NCI-H226 (cell line): ENCODE measurements at regions not wholly inside any gene's neighbourhood (a gene's known extent, or its start where the extent isn't known, plus 50 kb on each side); places are given as distances from the start of the nearest gene placed in this dataset.
A peak's percentile ranks its signal among the peaks of the same experiment; 100 is the strongest.
"Not testable (repeated sequence)": the region's sequence is repeated elsewhere in the genome, so short reads cannot be mapped to it uniquely, and the experiment has no call there.

Experiments
- DNase-seq: peaks from one replicate; pipeline ENCODE4 v3.0.0-alpha.2; 2015

DNA sequence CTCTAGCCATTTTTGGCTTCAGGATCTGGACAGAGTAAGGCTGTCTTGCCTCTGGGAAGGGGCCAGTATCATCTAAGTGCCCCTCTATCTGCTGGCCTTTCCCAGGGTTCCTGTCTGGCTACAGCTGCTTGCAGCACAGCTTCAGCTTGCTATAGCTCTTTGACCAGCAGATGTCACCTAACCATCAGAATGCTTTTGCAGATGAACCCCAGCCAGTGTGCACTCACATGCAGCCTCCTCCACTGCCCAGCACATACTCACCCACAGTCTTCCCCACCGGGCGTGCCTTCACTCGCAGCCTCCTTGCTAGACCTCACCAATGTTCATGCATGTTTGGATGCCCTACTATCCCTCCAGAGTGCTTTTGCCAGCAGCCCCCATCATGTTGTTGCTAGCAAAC is 769.0 kb downstream of the BRINP3 start:
- DNase-seq, result peak; percentile 17

- not testable (repeated sequence) for DNase-seq
Measured at GRCh38 chr1:189718147-189718795, 759.4 kb downstream of the BRINP3 start.

DNA sequence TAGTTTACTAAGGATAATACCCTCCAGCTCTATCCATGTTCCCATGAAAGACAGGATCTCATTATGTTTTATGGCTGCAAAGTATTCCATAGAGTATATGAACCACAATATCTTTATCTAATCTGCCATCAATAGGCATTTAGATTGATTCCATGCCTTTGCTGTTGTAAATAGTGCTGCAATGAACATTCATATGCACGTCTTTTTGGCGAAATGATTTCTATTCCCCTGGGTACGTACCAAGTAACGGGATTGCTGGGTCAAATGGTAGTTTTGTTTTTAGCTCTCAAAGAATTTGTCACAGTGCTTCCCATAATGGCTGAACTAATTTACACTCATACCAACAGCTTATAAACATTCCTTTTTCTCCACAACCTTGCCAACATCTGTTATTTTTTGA is 750.9 kb downstream of the BRINP3 start:
- DNase-seq, result no peak

- no peak for DNase-seq
Measured at GRCh38 chr1:189751311-189751710, 726.4 kb downstream of the BRINP3 start.

DNA sequence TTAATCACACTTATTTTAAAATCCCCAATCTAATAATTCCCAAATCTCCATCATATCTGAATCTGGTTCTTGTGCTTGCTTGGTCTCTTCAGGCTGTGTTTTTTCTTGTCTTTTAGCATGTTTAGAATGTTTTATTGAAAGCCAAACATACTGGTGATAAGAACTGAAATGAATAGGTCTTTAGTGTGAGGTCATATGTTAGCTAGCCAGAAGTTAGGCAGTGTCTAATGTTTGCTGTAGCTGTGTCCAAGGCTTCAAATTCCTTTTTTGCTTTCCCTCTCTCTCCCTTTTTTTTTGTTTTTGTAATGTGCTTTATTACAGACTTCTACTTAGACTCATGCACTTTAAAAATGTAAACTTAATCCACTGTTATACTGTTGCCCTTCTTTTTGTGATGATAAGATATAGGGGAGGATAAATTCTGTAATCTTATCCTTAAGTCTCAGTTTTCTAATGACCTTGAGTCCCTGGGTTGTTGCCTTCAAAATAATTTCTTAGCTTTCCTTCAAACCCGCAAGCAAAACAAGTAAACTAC is 725.1 kb downstream of the BRINP3 start:
- peak; percentile 57 for DNase-seq

- not testable (repeated sequence) for DNase-seq
Measured at GRCh38 chr1:189755100-189755499, 722.6 kb downstream of the BRINP3 start.

DNA sequence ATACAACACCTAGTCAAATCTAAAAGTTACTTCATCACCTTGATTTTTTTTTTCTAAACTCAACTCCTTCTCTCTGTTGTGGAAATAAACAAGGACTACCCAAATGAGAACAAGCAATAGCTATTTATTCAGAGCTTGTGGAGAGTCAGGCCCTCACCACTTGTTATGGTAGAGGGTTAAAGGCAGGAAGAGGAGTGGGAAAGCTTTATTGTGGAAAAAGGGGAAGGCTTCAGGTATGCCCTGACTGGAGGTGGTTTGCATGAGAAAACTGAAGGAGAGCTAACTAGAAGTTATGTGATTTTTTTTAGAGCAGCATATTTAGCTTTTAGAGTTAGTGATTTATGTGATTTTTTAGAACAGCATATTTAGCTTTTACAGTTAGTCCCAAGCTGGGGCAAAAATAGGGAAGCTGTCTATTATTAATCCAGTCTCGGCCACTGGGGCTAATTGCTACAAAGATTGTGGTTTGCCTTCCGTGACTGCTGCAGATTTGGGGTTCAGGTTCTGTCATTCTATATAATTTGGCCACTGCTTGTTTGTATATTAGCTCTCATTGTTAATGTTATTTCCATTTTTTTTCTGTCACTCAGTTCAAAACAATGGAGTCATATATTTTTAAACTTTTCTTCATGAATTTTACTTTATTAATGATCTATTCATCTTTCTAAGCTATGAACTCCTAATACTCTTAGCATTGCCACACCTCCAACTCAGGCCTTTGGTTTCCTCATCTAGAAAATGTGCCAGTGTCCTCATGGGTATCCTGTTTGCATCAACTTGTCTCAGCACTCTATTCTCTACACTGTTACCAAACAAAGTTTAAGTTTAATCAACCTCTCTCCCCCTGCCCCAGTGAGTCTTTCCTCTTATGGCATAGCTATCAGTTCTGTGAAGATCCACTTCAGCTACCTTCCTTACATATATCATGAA is 713.0 kb downstream of the BRINP3 start:
- no peak for DNase-seq

- DNase-seq, result peak; percentile 17
Measured at GRCh38 chr1:189769448-189769847, 708.2 kb downstream of the BRINP3 start.

DNA sequence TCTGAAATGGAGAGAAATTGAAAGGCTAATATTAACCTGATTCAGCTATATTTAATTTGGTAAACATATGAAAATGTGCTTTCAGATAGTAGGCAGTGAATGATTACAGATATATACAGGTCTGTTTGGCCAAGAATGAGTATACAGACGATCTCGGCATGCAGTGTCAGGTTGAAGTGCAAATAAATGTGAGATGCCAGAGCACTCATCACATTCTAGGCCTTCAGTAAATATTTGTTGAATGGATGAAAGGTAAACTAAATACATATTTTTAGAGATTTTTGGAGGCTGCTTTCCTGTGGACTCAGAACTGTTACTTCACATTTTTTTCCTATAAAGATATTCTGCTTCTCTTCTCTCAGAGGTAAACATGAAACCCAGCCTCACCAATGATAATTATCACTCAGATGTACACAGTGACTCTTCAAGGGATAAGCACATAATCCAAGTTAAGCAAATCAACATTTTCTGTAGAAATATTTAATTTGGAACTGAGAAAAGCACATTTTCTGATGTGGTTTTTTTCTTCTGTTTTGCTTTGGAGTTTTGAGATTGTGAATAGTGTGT is 702.9 kb downstream of the BRINP3 start:
- DNase-seq, result no peak

- DNase-seq, result peak; percentile 96
Measured at GRCh38 chr1:189775343-189775742, 702.3 kb downstream of the BRINP3 start.

- DNase-seq, result no peak
Measured at GRCh38 chr1:189779034-189779433, 698.6 kb downstream of the BRINP3 start.

DNA sequence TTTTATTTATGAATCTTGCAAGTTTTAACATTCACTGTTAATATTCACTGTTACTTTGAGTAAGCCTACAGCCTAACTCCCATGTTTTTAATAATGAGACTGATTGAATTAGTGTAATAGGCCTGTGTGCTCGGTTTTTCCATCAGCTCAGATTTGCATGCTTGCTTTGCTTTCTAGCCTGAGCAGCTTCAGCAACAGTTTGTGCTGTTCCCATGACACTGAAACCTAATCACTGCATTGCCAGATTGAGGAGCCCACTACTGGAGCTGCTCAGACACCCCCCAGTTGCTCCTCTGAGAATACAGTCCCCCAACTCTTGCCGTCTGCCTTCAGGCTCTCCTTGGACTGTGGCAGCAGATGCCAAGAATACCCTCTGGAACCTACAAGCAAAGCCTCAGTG is 695.4 kb downstream of the BRINP3 start:
- no peak for DNase-seq

- no peak for DNase-seq
Measured at GRCh38 chr1:189783456-189783855, 694.2 kb downstream of the BRINP3 start.

- no peak for DNase-seq
Measured at GRCh38 chr1:189786761-189787160, 690.9 kb downstream of the BRINP3 start.

- no peak for DNase-seq
Measured at GRCh38 chr1:189787201-189787600, 690.5 kb downstream of the BRINP3 start.

GRCh38 chr1:189790335-189790734 is 687.3 kb downstream of the BRINP3 start:
- no peak for DNase-seq

GRCh38 chr1:189803364-189803763 is 674.3 kb downstream of the BRINP3 start:
- no peak for DNase-seq

GRCh38 chr1:189804352-189804751 is 673.3 kb downstream of the BRINP3 start:
- no peak for DNase-seq

- DNase-seq, result no peak
Measured at GRCh38 chr1:189805735-189806134, 671.9 kb downstream of the BRINP3 start.

- not testable (repeated sequence) for DNase-seq
Measured at GRCh38 chr1:189810639-189811038, 667.0 kb downstream of the BRINP3 start.

GRCh38 chr1:189811960-189812359 is 665.7 kb downstream of the BRINP3 start:
- DNase-seq, result no peak

DNA sequence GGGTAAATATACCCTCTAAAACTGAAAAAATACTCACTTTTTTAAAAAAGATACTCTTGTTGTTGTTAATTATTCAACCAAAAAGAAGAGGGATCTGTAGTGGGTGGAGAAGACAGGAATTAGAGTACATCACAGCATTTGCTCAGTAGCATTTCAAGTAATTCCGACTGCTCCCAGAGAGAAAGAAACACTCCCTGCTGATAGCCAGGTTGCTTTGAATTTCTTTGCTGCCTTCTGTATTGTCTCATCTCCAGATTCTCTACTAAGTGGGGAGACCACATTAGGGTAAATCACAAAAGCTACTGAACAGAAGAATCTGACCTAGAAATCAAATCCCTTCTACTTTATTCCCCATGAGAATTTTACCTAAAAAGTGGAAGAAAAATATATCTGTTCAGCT is 661.1 kb downstream of the BRINP3 start:
- no peak for DNase-seq

DNA sequence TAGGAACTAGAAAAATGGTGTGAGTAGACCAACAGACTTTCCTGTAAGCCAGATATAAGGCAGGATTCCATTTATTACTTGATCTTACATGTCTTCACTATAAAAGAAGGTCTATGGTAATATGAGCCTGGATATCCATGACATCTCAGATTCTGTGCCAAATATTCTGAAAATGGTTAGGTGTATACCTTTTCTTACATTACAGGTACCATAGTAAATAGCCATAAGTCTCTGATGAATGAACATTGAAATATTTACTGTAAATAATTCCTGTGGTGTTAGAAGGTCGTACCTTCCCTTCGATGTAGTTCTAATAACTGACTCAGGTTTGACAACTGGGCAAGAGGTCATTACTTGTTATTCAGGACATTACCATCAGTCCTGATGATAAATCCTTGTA is 657.9 kb downstream of the BRINP3 start:
- no peak for DNase-seq

DNA sequence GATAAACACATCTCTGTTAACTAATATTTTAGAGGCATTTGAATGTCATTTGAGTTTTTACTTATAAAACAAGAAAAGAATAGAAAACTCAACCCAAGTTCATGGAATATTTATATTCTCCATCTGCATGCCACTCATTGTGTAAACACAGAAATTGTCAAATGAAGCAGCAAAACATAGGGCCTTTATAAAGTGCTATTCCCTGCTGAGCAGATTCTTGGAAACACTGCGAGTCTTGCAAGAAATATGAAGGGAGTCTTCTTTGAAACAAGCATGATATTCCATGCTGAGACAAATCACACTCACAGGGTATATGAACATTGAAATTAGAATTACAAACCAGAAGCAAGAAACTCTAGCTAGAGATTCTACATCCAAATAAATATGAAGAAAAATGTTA is 655.8 kb downstream of the BRINP3 start:
- DNase-seq, result no peak
